ENCODE measurements at regions not wholly inside any gene's neighbourhood (a gene's known extent, or its start where the extent isn't known, plus 50 kb on each side); places are given as distances from the start of the nearest gene placed in this dataset.

DNA sequence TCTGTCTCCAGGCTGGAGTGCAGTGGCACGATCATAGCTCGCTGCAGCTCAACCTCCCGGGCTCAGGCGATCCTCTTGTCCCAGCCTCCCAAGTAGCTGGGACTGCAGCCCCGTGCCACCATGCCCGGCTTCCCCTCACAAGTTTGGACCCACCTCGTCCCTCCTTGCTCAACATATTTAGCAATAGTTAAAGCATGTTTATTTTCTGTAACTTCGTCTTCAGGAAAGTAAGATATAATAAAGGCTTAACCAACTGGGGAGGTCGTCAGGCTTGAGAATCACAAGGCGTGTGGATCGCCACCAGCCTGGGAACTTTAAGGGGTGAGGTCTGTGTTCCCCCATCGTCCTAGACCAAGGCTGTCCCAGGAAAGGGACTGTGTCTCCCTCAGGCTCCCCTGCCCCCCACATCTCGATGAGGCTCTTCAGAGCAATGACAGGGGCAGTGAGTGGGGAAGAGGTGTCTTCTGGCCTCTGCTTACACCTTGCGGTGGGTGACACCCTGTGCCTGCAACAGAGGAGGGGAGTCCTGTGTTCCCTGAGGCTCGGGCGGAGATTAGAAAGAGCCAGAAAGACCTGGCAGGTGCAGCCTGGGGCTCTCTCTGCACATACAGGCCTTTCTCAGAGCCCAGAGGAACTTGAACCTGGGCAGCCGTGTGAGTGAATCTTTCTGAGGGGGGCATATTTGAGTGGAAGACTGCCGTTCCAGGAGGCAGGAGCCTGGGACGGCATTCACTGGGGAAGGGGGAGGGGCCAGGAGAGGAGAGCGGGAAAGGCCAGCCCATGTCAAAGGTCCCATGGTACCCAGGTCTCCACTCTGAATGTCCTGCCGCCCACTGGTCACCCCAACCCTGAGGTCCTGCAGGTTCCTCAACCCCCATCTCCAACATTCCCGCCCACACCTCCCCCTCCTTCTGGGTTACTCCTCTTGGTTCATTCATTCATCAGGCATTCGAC is 152.3 kb downstream of the SMAD6 start:
- intact Hi-C loops (cut with DNase I, micrococcal nuclease): loop anchor here in 1 of 2 experiments (5.0 kb wide), 1 partner anchor 237 kb away; no protein-coding TSS in a partner anchor
- Histone ChIP-seq H3K27me3 (ENCODE audit: control insufficient read depth in 1 of 2, insufficient read depth in 2 of 2, low read length in 2 of 2) (peaks cover 0 to 4% of the 10 kb centered on the region in 2 experiments), H3K36me3 (ENCODE audit: insufficient read depth, low read length) (no peaks in the 10 kb centered on the region), H3K27ac (ENCODE audit: low read depth in 1 of 2, low read length in 2 of 2) (no peak overlapping the region), H3K9me3 (ENCODE audit: control insufficient read depth in 1 of 2, insufficient read depth in 1 of 2, low read length in 2 of 2) (no peaks in the 10 kb centered on the region), H3K4me3 (ENCODE audit: low read length) (no peak overlapping the region), H3K4me1 (ENCODE audit: insufficient read depth, low read length) (peaks cover 8% of the 10 kb centered on the region)
- Mint-ChIP-seq H3K4me1 (ENCODE audit: low read depth) (peaks cover 12% of the 10 kb centered on the region), H3K27me3 (peaks cover 12% of the 10 kb centered on the region), H3K9me3 (no peaks in the 10 kb centered on the region), H3K36me3 (ENCODE audit: low read depth) (no peaks in the 10 kb centered on the region), H3K4me3 (no peak overlapping the region), H3K27ac (no peak overlapping the region)
- TF ChIP-seq, protein P1, sequence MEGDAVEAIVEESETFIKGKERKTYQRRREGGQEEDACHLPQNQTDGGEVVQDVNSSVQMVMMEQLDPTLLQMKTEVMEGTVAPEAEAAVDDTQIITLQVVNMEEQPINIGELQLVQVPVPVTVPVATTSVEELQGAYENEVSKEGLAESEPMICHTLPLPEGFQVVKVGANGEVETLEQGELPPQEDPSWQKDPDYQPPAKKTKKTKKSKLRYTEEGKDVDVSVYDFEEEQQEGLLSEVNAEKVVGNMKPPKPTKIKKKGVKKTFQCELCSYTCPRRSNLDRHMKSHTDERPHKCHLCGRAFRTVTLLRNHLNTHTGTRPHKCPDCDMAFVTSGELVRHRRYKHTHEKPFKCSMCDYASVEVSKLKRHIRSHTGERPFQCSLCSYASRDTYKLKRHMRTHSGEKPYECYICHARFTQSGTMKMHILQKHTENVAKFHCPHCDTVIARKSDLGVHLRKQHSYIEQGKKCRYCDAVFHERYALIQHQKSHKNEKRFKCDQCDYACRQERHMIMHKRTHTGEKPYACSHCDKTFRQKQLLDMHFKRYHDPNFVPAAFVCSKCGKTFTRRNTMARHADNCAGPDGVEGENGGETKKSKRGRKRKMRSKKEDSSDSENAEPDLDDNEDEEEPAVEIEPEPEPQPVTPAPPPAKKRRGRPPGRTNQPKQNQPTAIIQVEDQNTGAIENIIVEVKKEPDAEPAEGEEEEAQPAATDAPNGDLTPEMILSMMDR (IDR thresholded peaks at IDR 0.05): no peak
- POLR2A ChIA-PET: no interaction called here
- ATAC-seq (ENCODE audit: poor library complexity): no peak
- DNase-seq: no peak
- CTCF ChIA-PET: interaction anchor here (0.6 to 0.7 kb wide), 2 partner anchors 61 to 316 kb away, joined by 3 to 4 read pairs; no protein-coding TSS in a partner anchor

DNA sequence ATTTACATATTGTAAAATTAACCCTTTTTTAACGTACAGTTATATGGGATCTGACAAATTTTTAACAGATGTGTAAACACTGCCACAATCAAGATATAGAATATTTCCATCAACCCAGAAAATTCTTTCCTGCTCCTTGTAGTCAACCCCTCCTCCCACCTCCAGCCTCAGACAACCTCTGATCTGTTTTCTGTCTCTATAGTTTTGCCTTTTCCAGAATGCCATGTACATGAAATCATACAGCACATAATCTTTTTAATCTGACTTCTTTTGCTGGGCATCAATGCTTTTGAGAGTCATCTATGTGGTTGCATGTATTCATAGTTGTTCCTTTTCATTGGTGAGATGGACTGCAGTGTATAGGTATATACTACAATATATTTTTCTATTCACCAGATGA is 153.0 kb downstream of the SMAD6 start:
- no peak overlapping the region for H3K27ac Mint-ChIP-seq
- POLR2A ChIA-PET: no interaction called here
- CTCF ChIA-PET: interaction anchor here (0.6 kb wide), 1 partner anchor 317 kb away, joined by 3 read pairs; no protein-coding TSS in a partner anchor

DNA sequence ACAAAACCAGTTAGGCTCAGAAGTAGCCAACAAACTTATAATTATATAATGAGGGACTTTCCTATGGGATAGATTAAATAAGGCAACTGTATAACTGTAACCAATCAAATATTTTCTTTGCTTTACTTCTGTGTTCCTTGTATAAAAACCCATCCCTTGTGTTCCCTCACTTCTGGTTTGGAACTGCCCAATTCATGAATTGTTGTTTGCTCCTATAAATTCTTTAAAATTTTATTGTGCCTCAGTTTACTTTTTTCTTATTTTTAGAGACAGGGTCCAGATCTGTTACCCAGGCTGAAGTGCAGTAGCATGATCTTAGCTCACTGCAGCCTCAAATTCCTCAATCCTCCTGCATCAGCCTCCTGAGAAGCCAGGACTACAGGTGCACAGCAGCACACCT is 155.7 kb downstream of the SMAD6 start:
- CTCF ChIA-PET: no interaction called here
- H3K4me1 Mint-ChIP-seq (ENCODE audit: low read depth): no peaks in the 10 kb centered on the region
- no peaks in the 10 kb centered on the region for H3K36me3 ChIP-seq (ENCODE audit: insufficient read depth, low read length)
- H3K4me3 Mint-ChIP-seq: no peak overlapping the region
- H3K27ac ChIP-seq (ENCODE audit: low read depth in 1 of 2, low read length in 2 of 2): no peak overlapping the region
- H3K9me3 ChIP-seq (ENCODE audit: control insufficient read depth in 1 of 2, insufficient read depth in 1 of 2, low read length in 2 of 2): no peaks in the 10 kb centered on the region
- H3K4me3 ChIP-seq (ENCODE audit: low read length): no peak overlapping the region
- intact Hi-C loops (cut with DNase I, micrococcal nuclease): no loop called here
- H3K27ac Mint-ChIP-seq: no peak overlapping the region
- no peaks in the 10 kb centered on the region for H3K9me3 Mint-ChIP-seq
- ATAC-seq (ENCODE audit: poor library complexity): no peak
- H3K4me1 ChIP-seq (ENCODE audit: insufficient read depth, low read length): peaks cover under 1% of the 10 kb centered on the region
- DNase-seq: no peak
- TF ChIP-seq, protein P1 (IDR thresholded peaks at IDR 0.05): no peak
- H3K27me3 Mint-ChIP-seq: peaks cover 35% of the 10 kb centered on the region
- POLR2A ChIA-PET: no interaction called here
- no peaks in the 10 kb centered on the region for H3K36me3 Mint-ChIP-seq (ENCODE audit: low read depth)
- peaks cover 0 to 11% of the 10 kb centered on the region in 2 experiments for H3K27me3 ChIP-seq (ENCODE audit: control insufficient read depth in 1 of 2, insufficient read depth in 2 of 2, low read length in 2 of 2)

More for the DNA sequence above, 153.0 kb downstream of the SMAD6 start:
- peaks cover 17% of the 10 kb centered on the region for H3K27me3 Mint-ChIP-seq
- H3K4me1 ChIP-seq (ENCODE audit: insufficient read depth, low read length): peaks cover 8% of the 10 kb centered on the region
- no peak overlapping the region for H3K4me3 Mint-ChIP-seq
- H3K4me1 Mint-ChIP-seq (ENCODE audit: low read depth): peaks cover 12% of the 10 kb centered on the region
- H3K27me3 ChIP-seq (ENCODE audit: control insufficient read depth in 1 of 2, insufficient read depth in 2 of 2, low read length in 2 of 2): peaks cover 0 to 4% of the 10 kb centered on the region in 2 experiments
- intact Hi-C loops (cut with DNase I, micrococcal nuclease): no loop called here
- H3K9me3 ChIP-seq (ENCODE audit: control insufficient read depth in 1 of 2, insufficient read depth in 1 of 2, low read length in 2 of 2): no peaks in the 10 kb centered on the region
- DNase-seq (no peak), ATAC-seq (ENCODE audit: poor library complexity) (no peak)
- no peak overlapping the region for H3K27ac ChIP-seq (ENCODE audit: low read depth in 1 of 2, low read length in 2 of 2)
- no peak overlapping the region for H3K4me3 ChIP-seq (ENCODE audit: low read length)
- no peaks in the 10 kb centered on the region for H3K36me3 Mint-ChIP-seq (ENCODE audit: low read depth)
- no peaks in the 10 kb centered on the region for H3K36me3 ChIP-seq (ENCODE audit: insufficient read depth, low read length)
- no peaks in the 10 kb centered on the region for H3K9me3 Mint-ChIP-seq
- TF ChIP-seq, protein P1 (IDR thresholded peaks at IDR 0.05): no peak
